ENCODE measurements at regions not wholly inside any gene's neighbourhood (a gene's known extent, or its start where the extent isn't known, plus 50 kb on each side); places are given as distances from the start of the nearest gene placed in this dataset.

GRCh38 chr18:46360102-46360699, 256.0 kb downstream of the HAUS1 start:
- H3K9me2 ChIP-seq (ENCODE audit: insufficient read depth, low read length): no peaks in the 10 kb centered on the region
- TF ChIP-seq CTCF (IDR thresholded peaks at IDR 0.05; ENCODE audit: poor library complexity, severe bottlenecking) (no peak), TAF1 (IDR thresholded peaks at IDR 0.05; ENCODE audit: low read depth) (no peak), RAD21 (conservative IDR thresholded peaks at IDR 0.05) (no peak), POLR2AphosphoS5 (IDR thresholded peaks at IDR 0.05) (no peak), REST (IDR thresholded peaks at IDR 0.05; ENCODE audit: borderline replicate concordance) (no peak), EP300 (conservative IDR thresholded peaks at IDR 0.05; ENCODE audit: poor library complexity, severe bottlenecking) (no peak), EZH2 (IDR thresholded peaks at IDR 0.05; ENCODE audit: borderline replicate concordance, insufficient read depth, low read length, poor library complexity, severe bottlenecking) (no peak), MXI1 (conservative IDR thresholded peaks at IDR 0.05; ENCODE audit: poor library complexity, severe bottlenecking) (no peak), SMC3 (conservative IDR thresholded peaks at IDR 0.05; ENCODE audit: poor library complexity) (no peak)
- H2AFZ ChIP-seq (ENCODE audit: low read depth, low read length): no peak overlapping the region
- H4K20me1 ChIP-seq (ENCODE audit: insufficient read depth): no peaks in the 10 kb centered on the region
- no peak overlapping the region for H3K27ac ChIP-seq (ENCODE audit: low read length)
- H3K79me2 ChIP-seq (replicated peaks; ENCODE audit: insufficient read depth, low read length): peaks cover 13% of the 10 kb centered on the region
- no peaks in the 10 kb centered on the region for H3K9me3 ChIP-seq (ENCODE audit: low read length)
- no peak overlapping the region for H3K4me3 ChIP-seq (ENCODE audit: low read length)
- H3K9ac ChIP-seq (ENCODE audit: low read length): no peak overlapping the region
- no peaks in the 10 kb centered on the region for H3F3A ChIP-seq (ENCODE audit: insufficient read depth, low read length, poor library complexity, severe bottlenecking)
- no peaks in the 10 kb centered on the region for H3K27me3 ChIP-seq (ENCODE audit: insufficient read depth, low read depth, low read length)
- peaks cover 25% of the 10 kb centered on the region for H3K36me3 ChIP-seq (ENCODE audit: insufficient read depth, low read length)
- H3K4me2 ChIP-seq (ENCODE audit: low read length): no peak overlapping the region

- Histone ChIP-seq H3K9ac (ENCODE audit: low read length) (no peak overlapping the region), H3F3A (ENCODE audit: insufficient read depth, low read length, poor library complexity, severe bottlenecking) (no peaks in the 10 kb centered on the region), H3K79me2 (replicated peaks; ENCODE audit: insufficient read depth, low read length) (peaks cover 13% of the 10 kb centered on the region), H2AFZ (ENCODE audit: low read depth, low read length) (no peak overlapping the region), H3K27ac (ENCODE audit: low read length) (no peak overlapping the region), H3K4me3 (ENCODE audit: low read length) (no peak overlapping the region), H3K9me3 (ENCODE audit: low read length) (no peaks in the 10 kb centered on the region), H4K20me1 (ENCODE audit: insufficient read depth) (no peaks in the 10 kb centered on the region), H3K36me3 (ENCODE audit: insufficient read depth, low read length) (peaks cover 25% of the 10 kb centered on the region), H3K9me2 (ENCODE audit: insufficient read depth, low read length) (no peaks in the 10 kb centered on the region), H3K4me2 (ENCODE audit: low read length) (no peak overlapping the region), H3K27me3 (ENCODE audit: insufficient read depth, low read depth, low read length) (no peaks in the 10 kb centered on the region)
- TF ChIP-seq MXI1 (conservative IDR thresholded peaks at IDR 0.05; ENCODE audit: poor library complexity, severe bottlenecking) (no peak), REST (IDR thresholded peaks at IDR 0.05; ENCODE audit: borderline replicate concordance) (no peak), EZH2 (IDR thresholded peaks at IDR 0.05; ENCODE audit: borderline replicate concordance, insufficient read depth, low read length, poor library complexity, severe bottlenecking) (no peak), TAF1 (IDR thresholded peaks at IDR 0.05; ENCODE audit: low read depth) (no peak), CTCF (IDR thresholded peaks at IDR 0.05; ENCODE audit: poor library complexity, severe bottlenecking) (no peak), POLR2AphosphoS5 (IDR thresholded peaks at IDR 0.05) (no peak), SMC3 (conservative IDR thresholded peaks at IDR 0.05; ENCODE audit: poor library complexity) (no peak), EP300 (conservative IDR thresholded peaks at IDR 0.05; ENCODE audit: poor library complexity, severe bottlenecking) (no peak), RAD21 (conservative IDR thresholded peaks at IDR 0.05) (no peak)
These were observed 256.7 kb downstream of the HAUS1 start for GRCh38 chr18:46360866-46361265.

All from neural cell (in vitro differentiated cells).